Activated naive CD8-positive, alpha-beta T cell treated with anti-CD3 and anti-CD28 coated beads, Interleukin-2, amount 50 U/mL, for 24 hours (primary cell): ENCODE measurements at regions not wholly inside any gene's neighbourhood (a gene's known extent, or its start where the extent isn't known, plus 50 kb on each side); places are given as distances from the start of the nearest gene placed in this dataset.
A peak's percentile ranks its signal among the peaks of the same experiment; 100 is the strongest.

Source experiments
- ATAC-seq: fragments of 150-1000 bp; cut with Tn5 transposase; one replicate; pipeline ENCODE4 v1.10.0; 2021
- DNase-seq: peaks from one replicate; pipeline ENCODE4 v3.0.0; 2021
- H3K27ac Mint-ChIP-seq: one replicate; pipeline ENCODE4 v1.8.0; 2021; ENCODE audit warnings: mild to moderate bottlenecking, mixed read lengths
- H3K27me3 Mint-ChIP-seq: one replicate; pipeline ENCODE4 v1.8.0; 2021; ENCODE audit warnings: mixed read lengths
- H3K36me3 Mint-ChIP-seq: one replicate; pipeline ENCODE4 v1.8.0; 2021; ENCODE audit warnings: low read depth, mixed read lengths
- H3K4me1 Mint-ChIP-seq: one replicate; pipeline ENCODE4 v1.8.0; 2021; ENCODE audit warnings: mixed read lengths
- H3K4me3 Mint-ChIP-seq: one replicate; pipeline ENCODE4 v1.8.0; 2021; ENCODE audit warnings: mild to moderate bottlenecking, moderate library complexity, mixed read lengths
- H3K9me3 Mint-ChIP-seq: one replicate; pipeline ENCODE4 v1.8.0; 2021; ENCODE audit warnings: mixed read lengths

DNA sequence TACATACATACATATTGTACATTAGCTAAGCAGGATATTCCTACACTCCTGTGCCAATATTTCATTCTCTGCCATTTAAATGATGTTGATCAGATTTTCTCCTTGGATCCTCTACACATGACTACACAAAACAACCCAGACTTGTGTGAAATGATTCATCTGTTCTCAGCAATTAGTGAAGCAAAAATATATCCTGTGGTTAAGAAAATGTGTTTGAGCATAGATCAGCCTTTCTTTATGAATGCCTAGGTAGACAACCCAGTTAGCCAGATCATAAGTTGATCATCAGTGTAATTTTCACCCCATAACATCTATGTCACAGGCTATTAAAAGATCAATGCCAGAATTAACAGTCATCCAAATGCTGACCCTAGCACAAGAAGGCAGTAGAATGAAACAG, 275.2 kb upstream of the EDNRB start:
- Mint-ChIP-seq H3K27ac (no peak overlapping the region), H3K36me3 (no peaks in the 10 kb centered on the region), H3K4me1 (no peaks in the 10 kb centered on the region), H3K27me3 (peaks cover 5% of the 10 kb centered on the region), H3K9me3 (no peaks in the 10 kb centered on the region), H3K4me3 (no peak overlapping the region)
- DNase-seq (no peak), ATAC-seq (no peak)

DNA sequence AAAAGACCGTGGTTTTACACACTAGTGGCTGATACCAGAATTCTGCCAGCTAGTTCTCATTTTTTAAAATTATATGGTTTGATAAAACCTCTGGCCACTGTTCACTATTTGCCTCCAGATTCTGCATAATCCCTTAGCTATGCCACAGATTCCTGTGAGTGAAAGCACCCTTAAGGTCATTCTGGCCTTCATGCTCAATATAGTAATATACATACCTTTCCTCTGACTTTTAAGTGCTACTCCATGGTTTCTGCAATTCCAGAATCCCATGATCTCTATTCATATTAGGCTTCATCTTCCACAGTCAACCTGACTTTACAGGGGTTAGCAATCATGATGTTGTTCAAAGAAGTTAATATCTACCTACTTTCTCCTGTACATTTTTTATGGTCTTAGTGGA, 274.1 kb upstream of the EDNRB start:
- Mint-ChIP-seq H3K27ac (no peak overlapping the region), H3K4me3 (no peak overlapping the region), H3K27me3 (peaks cover 5% of the 10 kb centered on the region), H3K4me1 (no peaks in the 10 kb centered on the region), H3K36me3 (no peaks in the 10 kb centered on the region), H3K9me3 (no peaks in the 10 kb centered on the region)
- no peak for DNase-seq
- ATAC-seq: no peak

DNA sequence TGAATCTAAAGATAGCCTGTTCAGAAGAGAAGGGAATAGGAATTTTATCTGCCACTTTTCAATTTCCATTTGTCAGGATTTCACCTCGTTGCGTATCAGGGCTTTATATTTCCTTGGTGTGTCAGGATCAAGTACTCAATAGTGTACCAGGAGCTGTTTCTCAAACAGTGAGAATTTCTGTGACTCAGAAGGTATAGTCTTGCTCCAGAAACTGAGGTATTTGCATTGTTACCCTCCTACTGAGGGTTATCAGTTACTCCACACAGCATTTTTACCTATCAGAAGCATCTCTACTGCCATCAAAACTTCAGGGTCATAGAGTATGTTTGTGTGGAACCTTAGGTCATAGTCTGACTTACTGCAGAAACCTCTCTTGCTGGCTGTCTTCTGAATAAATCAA, 271.7 kb upstream of the EDNRB start:
- ATAC-seq (no peak), DNase-seq (no peak)
- H3K4me1 Mint-ChIP-seq: no peaks in the 10 kb centered on the region
- no peaks in the 10 kb centered on the region for H3K36me3 Mint-ChIP-seq
- peaks cover 5% of the 10 kb centered on the region for H3K27me3 Mint-ChIP-seq
- H3K4me3 Mint-ChIP-seq: no peak overlapping the region
- no peaks in the 10 kb centered on the region for H3K9me3 Mint-ChIP-seq
- no peak overlapping the region for H3K27ac Mint-ChIP-seq

DNA sequence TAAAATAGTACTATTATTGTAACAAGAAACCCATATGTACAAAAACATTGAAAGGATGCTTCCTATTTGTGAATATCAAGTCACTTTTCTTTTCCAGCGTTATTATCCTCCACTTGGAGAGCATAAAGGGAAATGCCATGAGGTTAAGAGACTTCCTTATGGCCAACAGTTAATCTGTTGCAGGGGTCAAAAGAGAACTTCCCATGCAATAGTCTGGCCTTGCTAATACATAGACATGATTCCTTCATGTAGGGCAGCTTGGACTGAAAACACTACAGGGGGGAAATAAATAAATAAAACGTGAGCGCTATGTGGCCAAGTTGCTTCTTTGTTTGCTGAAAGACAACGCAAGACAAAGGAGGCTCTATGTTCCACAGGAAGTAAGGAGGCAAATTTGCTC, 269.1 kb upstream of the EDNRB start:
- no peak for DNase-seq
- Mint-ChIP-seq H3K9me3 (no peaks in the 10 kb centered on the region), H3K27ac (no peak overlapping the region), H3K36me3 (no peaks in the 10 kb centered on the region), H3K4me3 (no peak overlapping the region), H3K27me3 (peaks cover 5% of the 10 kb centered on the region), H3K4me1 (no peaks in the 10 kb centered on the region)
- ATAC-seq: no peak

DNA sequence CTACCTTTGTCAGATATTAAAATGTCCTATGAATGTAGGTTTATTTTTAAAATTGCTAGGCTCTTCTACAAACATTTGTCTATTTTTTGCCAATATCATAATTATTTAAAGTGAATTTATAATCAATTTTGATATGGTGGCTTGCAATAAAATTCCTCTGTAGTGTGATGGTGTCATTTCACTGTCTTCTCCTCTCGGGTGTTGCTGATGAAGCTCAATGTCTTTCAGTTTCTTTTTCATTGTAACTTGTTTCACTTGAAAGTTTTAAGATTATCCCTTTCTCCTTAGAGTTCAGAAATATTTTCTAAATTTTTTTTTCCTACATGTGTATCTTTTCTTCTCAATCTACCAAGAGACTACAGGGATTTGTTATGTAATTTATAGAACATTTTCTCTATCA, 267.1 kb upstream of the EDNRB start:
- ATAC-seq (no peak), DNase-seq (no peak)
- no peaks in the 10 kb centered on the region for H3K4me1 Mint-ChIP-seq
- H3K36me3 Mint-ChIP-seq: no peaks in the 10 kb centered on the region
- no peak overlapping the region for H3K27ac Mint-ChIP-seq
- no peaks in the 10 kb centered on the region for H3K9me3 Mint-ChIP-seq
- peaks cover 7% of the 10 kb centered on the region for H3K27me3 Mint-ChIP-seq
- no peak overlapping the region for H3K4me3 Mint-ChIP-seq

DNA sequence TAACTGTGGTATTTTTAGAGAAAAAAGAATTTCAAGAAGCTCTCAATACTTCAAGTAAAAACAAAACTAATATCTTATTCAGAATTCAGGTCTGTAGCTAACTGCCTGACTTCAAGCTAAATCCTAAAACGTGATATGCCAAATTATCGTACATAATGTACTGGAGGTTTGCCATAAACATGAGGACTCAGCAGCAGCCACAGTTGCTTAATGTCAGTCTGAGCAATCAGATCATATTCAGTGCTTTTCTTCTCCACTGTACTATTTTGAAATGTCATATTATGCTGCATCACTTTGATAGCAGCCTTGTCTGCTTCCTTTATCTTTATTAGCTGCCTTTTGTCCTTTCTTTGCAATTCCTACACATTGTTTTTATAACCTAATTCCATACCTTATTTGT, 265.1 kb upstream of the EDNRB start:
- Mint-ChIP-seq H3K27ac (no peak overlapping the region), H3K9me3 (no peaks in the 10 kb centered on the region), H3K27me3 (peaks cover 5% of the 10 kb centered on the region), H3K4me3 (no peak overlapping the region), H3K36me3 (no peaks in the 10 kb centered on the region), H3K4me1 (no peaks in the 10 kb centered on the region)
- no peak for DNase-seq
- ATAC-seq: no peak

DNA sequence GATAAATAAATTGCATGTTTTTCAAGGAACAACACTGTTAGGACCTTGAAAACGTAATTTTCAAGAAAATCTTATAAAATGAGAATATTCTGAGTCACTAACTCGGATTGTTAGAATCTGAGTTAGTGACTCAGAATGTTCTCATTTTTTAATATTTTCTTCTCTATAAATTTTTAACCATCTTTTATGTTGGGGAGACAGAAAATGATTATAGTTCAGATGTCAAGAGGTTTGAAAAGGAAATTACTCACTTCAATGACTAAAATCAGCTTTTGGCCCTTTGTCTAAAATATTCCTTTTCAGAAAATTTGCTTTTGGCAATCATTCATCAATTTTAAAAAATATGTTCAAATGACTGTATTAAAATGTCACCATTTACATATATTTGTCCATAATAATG, 264.2 kb upstream of the EDNRB start:
- Mint-ChIP-seq H3K9me3 (no peaks in the 10 kb centered on the region), H3K4me1 (no peaks in the 10 kb centered on the region), H3K27ac (no peak overlapping the region), H3K4me3 (no peak overlapping the region), H3K27me3 (peaks cover 5% of the 10 kb centered on the region), H3K36me3 (no peaks in the 10 kb centered on the region)
- ATAC-seq (no peak), DNase-seq (no peak)

DNA sequence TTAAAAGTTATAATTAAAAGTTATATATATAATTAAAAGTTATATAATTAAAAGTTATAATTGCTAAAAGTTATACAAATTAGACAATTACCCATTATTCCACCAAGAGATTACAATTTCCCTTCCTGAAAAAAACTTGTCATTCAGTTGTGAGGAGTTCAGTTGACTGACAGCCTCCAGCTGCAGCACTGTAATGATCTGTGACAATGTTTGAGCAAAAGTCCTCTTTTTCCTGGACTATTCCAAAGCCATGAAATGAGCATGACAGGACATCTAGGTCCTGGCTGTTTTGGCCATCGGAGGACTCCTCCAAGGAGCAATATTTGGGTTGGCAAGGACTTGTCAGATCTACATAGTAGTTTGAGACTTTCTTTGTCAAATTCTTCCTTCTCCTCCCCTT, 258.7 kb upstream of the EDNRB start:
- Mint-ChIP-seq H3K27me3 (peaks cover 4% of the 10 kb centered on the region), H3K36me3 (no peaks in the 10 kb centered on the region), H3K4me3 (no peak overlapping the region), H3K9me3 (no peaks in the 10 kb centered on the region), H3K27ac (no peak overlapping the region), H3K4me1 (no peaks in the 10 kb centered on the region)
- ATAC-seq: no peak
- DNase-seq: no peak

DNA sequence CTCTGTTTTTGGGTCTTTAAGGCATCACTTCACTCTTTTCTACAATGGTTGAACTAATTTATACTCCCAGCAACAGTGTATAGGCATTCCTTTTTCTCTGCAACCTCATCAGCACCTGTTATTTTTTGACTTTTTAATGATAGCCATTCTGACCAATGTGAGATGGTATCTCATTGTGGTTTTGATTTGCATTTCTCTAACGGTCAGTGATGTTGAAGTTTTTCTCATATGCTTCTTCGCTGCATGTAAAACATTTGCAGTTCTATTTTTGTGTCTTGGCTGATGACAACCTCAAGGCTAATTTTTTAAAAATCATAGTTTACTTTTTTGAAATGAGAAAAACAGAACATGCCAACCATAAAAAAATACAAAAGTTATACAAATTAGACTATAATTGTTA, 258.2 kb upstream of the EDNRB start:
- H3K9me3 Mint-ChIP-seq: no peaks in the 10 kb centered on the region
- DNase-seq: no peak
- H3K36me3 Mint-ChIP-seq: no peaks in the 10 kb centered on the region
- peaks cover 3% of the 10 kb centered on the region for H3K27me3 Mint-ChIP-seq
- ATAC-seq: no peak
- no peak overlapping the region for H3K4me3 Mint-ChIP-seq
- H3K27ac Mint-ChIP-seq: no peak overlapping the region
- H3K4me1 Mint-ChIP-seq: no peaks in the 10 kb centered on the region

DNA sequence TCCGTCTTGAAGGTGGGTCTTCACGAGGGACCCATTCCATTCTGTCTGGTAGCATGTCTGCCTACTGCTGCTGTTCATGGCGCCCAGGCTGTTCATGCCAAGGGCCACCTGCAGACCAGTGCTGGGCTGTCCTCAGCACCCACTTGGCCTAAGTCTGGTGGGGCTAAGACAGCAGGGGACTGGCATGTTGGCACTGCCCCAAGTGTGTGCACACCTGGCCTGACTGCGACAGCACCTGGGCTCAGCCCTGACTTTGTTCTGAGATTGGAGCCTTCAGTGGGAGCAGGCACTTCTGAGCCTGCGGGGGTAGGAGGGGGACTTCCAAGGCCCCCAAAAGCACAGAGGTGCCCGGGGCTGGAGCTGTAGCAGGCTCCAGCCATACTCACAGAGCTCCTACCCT, 250.8 kb upstream of the EDNRB start:
- no peak for DNase-seq
- no peaks in the 10 kb centered on the region for H3K36me3 Mint-ChIP-seq
- no peak for ATAC-seq

DNA sequence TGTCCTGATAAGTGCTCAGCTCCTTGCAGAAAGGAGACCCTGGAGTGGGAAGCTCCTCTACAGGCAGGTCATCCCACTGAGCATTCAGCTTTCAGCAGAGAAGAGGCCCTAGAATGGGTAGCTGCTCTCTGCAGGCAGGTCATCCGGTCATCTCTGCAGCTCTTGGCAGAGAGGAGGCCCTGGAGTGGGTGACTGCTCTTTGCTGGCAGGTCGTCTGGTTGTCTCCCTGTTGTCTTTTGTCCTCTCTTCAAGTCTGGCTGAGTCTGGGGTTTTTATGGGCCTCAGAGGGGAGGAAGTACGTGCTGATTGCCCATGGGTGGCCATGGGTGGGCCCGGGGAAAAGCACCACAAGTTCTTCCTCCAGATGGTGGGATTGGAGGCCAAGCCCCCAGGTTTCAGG, 250.3 kb upstream of the EDNRB start:
- peaks cover 3% of the 10 kb centered on the region for H3K9me3 Mint-ChIP-seq
- no peak for DNase-seq
- no peak overlapping the region for H3K27ac Mint-ChIP-seq
- no peak for ATAC-seq
- no peaks in the 10 kb centered on the region for H3K4me1 Mint-ChIP-seq
- H3K36me3 Mint-ChIP-seq: no peaks in the 10 kb centered on the region
- peaks cover 2% of the 10 kb centered on the region for H3K27me3 Mint-ChIP-seq
- H3K4me3 Mint-ChIP-seq: no peak overlapping the region

More for the DNA sequence above, 250.8 kb upstream of the EDNRB start:
- Mint-ChIP-seq H3K4me3 (no peak overlapping the region), H3K4me1 (no peaks in the 10 kb centered on the region), H3K27ac (no peak overlapping the region), H3K9me3 (peaks cover 3% of the 10 kb centered on the region), H3K27me3 (peaks cover 2% of the 10 kb centered on the region)

DNA sequence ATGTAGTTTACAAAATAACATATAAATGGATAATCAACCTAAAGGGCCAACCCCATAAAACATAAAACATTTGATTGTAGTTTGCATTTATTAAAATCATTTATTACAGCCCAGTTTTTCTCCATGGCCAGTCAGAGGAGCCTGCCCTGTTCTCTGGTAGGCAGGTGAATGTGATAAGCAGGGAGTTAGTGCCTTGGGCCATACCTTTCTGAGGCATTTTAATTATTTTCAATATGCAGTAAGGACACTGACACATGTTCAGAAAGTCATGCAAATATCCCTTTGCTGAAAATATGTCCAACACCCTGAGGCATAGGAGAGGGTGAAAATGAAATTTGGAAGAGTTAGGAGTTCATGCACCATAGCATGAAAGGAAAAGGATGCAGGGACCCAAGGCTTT, 242.6 kb upstream of the EDNRB start:
- DNase-seq (no peak), ATAC-seq (no peak)
- Mint-ChIP-seq H3K36me3 (no peaks in the 10 kb centered on the region), H3K9me3 (peaks cover 4% of the 10 kb centered on the region), H3K27ac (no peak overlapping the region), H3K27me3 (peaks cover 2% of the 10 kb centered on the region), H3K4me1 (peaks cover 4% of the 10 kb centered on the region), H3K4me3 (no peak overlapping the region)

DNA sequence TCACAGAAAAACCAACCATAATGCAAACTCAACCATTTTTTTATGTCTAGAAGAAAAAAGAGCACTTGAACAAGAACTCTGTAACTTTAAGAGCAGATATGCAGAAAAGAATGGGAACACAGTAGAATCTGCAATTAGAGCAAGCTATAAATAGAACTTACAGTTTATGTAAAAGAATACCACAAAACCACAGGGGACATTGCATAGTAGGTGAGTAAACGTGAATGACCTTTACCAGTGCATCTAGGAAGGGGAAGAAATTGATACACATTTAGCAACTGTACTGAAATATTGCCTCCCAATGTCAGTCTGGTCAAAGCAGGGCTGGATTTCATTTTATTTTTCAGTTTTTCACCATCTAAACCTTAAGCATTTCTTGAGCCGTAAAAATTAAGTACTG, 242.2 kb upstream of the EDNRB start:
- ATAC-seq (peak; percentile 84), DNase-seq (no peak)
- H3K4me3 Mint-ChIP-seq: no peak overlapping the region
- H3K27ac Mint-ChIP-seq: no peak overlapping the region
- peaks cover 4% of the 10 kb centered on the region for H3K9me3 Mint-ChIP-seq
- peaks cover 2% of the 10 kb centered on the region for H3K27me3 Mint-ChIP-seq
- no peaks in the 10 kb centered on the region for H3K36me3 Mint-ChIP-seq
- H3K4me1 Mint-ChIP-seq: peaks cover 4% of the 10 kb centered on the region

DNA sequence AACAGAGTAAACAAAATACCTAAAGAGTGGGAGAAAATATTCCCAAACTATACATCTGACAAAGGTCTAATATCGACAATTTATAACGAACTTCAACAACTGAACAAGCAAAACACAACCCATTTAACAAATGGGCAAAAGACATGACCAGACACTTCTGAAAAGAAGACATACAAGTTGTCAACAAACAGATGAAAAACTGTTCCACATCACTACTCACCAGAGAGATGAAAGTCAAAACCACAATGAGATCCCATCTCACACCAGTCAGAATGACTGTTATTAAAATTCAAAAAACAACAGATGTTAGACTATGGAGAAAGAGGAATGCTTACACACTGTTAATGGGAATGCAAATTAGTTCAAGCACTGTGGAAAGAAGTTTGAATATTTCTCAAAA, 233.8 kb upstream of the EDNRB start:
- Mint-ChIP-seq H3K27ac (no peak overlapping the region), H3K27me3 (no peaks in the 10 kb centered on the region), H3K36me3 (no peaks in the 10 kb centered on the region), H3K4me1 (no peaks in the 10 kb centered on the region), H3K9me3 (peaks cover 2% of the 10 kb centered on the region), H3K4me3 (no peak overlapping the region)
- ATAC-seq: no peak
- DNase-seq: no peak

DNA sequence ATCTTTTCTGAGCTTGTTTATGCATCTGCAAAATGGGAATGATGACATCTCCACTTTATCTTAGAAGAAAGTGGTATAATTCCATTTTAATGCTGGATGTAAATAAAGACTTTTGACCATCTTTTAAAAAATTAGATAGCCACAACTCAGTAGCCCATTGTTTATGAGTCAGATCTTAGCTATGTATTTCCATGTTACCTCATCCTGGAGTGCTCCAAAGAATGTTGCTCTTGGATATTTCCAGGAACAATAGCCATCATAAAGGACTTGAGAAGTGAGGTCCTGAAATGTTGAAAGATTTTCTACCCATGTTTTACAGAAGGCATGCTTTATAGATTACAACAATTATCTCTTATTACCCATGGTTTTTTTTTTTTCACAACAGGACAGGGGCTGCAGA, 229.3 kb upstream of the EDNRB start:
- H3K4me1 Mint-ChIP-seq: no peaks in the 10 kb centered on the region
- no peak overlapping the region for H3K4me3 Mint-ChIP-seq
- H3K9me3 Mint-ChIP-seq: no peaks in the 10 kb centered on the region
- no peak overlapping the region for H3K27ac Mint-ChIP-seq
- no peak for DNase-seq
- no peak for ATAC-seq
- no peaks in the 10 kb centered on the region for H3K27me3 Mint-ChIP-seq
- no peaks in the 10 kb centered on the region for H3K36me3 Mint-ChIP-seq

DNA sequence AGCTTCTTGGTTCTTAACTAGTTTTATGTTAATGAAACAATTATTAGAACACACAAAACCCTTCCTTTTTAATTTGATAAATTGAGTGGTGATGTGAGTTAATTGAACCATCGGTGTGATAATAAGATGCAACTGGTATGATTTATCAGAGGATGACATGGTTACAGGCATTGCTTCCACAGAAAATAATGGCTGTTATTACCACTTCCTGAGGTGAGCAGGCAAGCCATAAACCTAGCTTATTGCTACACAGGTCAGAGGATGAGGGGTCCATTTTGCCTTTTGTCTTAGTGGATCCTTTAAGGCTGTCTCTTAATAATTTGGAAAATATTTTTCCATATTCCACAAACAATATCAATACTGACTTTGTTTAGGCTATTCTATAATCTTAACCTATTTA, 226.6 kb upstream of the EDNRB start:
- ATAC-seq (no peak), DNase-seq (no peak)
- no peaks in the 10 kb centered on the region for H3K4me1 Mint-ChIP-seq
- H3K4me3 Mint-ChIP-seq: no peak overlapping the region
- no peak overlapping the region for H3K27ac Mint-ChIP-seq
- H3K9me3 Mint-ChIP-seq: no peaks in the 10 kb centered on the region
- H3K27me3 Mint-ChIP-seq: no peaks in the 10 kb centered on the region
- H3K36me3 Mint-ChIP-seq: no peaks in the 10 kb centered on the region
